ENCODE measurements at regions not wholly inside any gene's neighbourhood (a gene's known extent, or its start where the extent isn't known, plus 50 kb on each side); places are given as distances from the start of the nearest gene placed in this dataset.

DNA sequence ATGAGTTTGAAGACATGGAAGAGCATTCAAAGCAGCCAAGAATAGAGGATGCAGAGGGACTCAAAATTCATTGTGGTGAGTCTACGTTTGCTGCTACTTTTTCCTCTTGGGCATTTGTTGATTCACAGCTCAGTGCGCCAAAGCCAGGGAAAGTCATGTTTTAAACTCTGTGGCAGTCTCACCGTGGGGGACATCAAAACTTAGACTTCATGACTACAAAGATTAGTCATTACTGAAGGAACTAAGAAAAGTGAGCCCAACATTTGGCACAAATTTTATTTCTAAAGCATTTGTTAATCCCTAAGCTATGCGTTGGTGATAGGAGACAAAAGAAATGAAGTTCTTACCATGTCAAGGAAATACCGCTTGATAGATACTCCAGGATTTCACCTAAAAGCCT lies 73.7 kb upstream of the MTAP start:
- H3K27me3 ChIP-seq (replicated peaks in 1 of 4; ENCODE audit: control extremely low read depth in 1 of 4, control insufficient read depth in 3 of 4, insufficient read depth in 4 of 4, low read length in 3 of 4) = peaks cover 0 to 4% (median 1%) of the 10 kb centered on the region in 4 experiments
- no peaks in the 10 kb centered on the region for H3K79me2 ChIP-seq (ENCODE audit: control insufficient read depth, insufficient read depth, low read length)
- intact Hi-C loops (cut with micrococcal nuclease) = no loop called here
- H3K36me3 ChIP-seq (replicated peaks in 1 of 2; ENCODE audit: control extremely low read depth in 1 of 2, control insufficient read depth in 1 of 2, extremely low read depth in 1 of 2, insufficient read depth in 2 of 2, low read length in 1 of 2) = no peaks in the 10 kb centered on the region
- ATAC-seq (ENCODE audit: low read depth) (no peak), DNase-seq (no peak)
- no peaks in the 10 kb centered on the region for H3K4me1 Mint-ChIP-seq
- peaks cover 17% of the 10 kb centered on the region for H3K27me3 Mint-ChIP-seq
- no peak overlapping the region for H3K9ac ChIP-seq (ENCODE audit: low read length)
- ChIA-PET POLR2A (no interaction called here), CTCF (interaction anchor here (0.9 kb wide), 1 partner anchor 337 kb away, joined by 3 read pairs; no protein-coding TSS in a partner anchor)
- TF ChIP-seq EZH2 (IDR thresholded peaks at IDR 0.05; ENCODE audit: borderline replicate concordance, insufficient read depth, low read depth, low read length, poor library complexity, severe bottlenecking) (no peak), CTCF (IDR thresholded peaks at IDR 0.05) (no peak)
- H3K4me2 ChIP-seq (replicated peaks; ENCODE audit: low read depth, low read length, poor library complexity, severe bottlenecking) = no peak overlapping the region
- no peaks in the 10 kb centered on the region for H3K9me3 ChIP-seq (ENCODE audit: control extremely low read depth in 1 of 3, control insufficient read depth in 2 of 3, insufficient read depth in 1 of 3, low read length in 2 of 3)
- H3K4me3 Mint-ChIP-seq = no peak overlapping the region
- no peaks in the 10 kb centered on the region for H3K4me1 ChIP-seq (ENCODE audit: control insufficient read depth in 2 of 2, insufficient read depth in 2 of 2, low read length in 2 of 2)
- no peaks in the 10 kb centered on the region for H4K20me1 ChIP-seq (ENCODE audit: control insufficient read depth, insufficient read depth, low read length, poor library complexity, severe bottlenecking)
- 83% methylated on average over 2 of the region's 5 CpGs for WGBS (ENCODE audit: insufficient coverage)
- no peak overlapping the region for H3K27ac ChIP-seq (ENCODE audit: low read length in 2 of 2)
- no peak overlapping the region for H2AFZ ChIP-seq (ENCODE audit: insufficient read depth, low read depth, low read length, poor library complexity, severe bottlenecking)
- H3K4me3 ChIP-seq (ENCODE audit: control extremely low read depth in 1 of 5, extremely low read depth in 1 of 5, insufficient read depth in 1 of 5, low read depth in 2 of 5, low read length in 4 of 5) = no peak overlapping the region
- H3K27ac Mint-ChIP-seq = no peak overlapping the region
- H3K9me3 Mint-ChIP-seq (ENCODE audit: insufficient read depth) = no peaks in the 10 kb centered on the region

- no peak overlapping the region for H3K4me3 ChIP-seq (ENCODE audit: control extremely low read depth in 1 of 5, extremely low read depth in 1 of 5, insufficient read depth in 1 of 5, low read depth in 2 of 5, low read length in 4 of 5)
- H3K27me3 Mint-ChIP-seq = peaks cover 15% of the 10 kb centered on the region
- ATAC-seq (ENCODE audit: low read depth) = no peak
- ChIA-PET POLR2A (no interaction called here), CTCF (interaction anchor here (0.9 kb wide), 1 partner anchor 336 kb away, joined by 3 read pairs; no protein-coding TSS in a partner anchor)
- no peak overlapping the region for H3K27ac Mint-ChIP-seq
- no peaks in the 10 kb centered on the region for H3K79me2 ChIP-seq (ENCODE audit: control insufficient read depth, insufficient read depth, low read length)
- H3K4me3 Mint-ChIP-seq = no peak overlapping the region
- H3K9me3 ChIP-seq (ENCODE audit: control extremely low read depth in 1 of 3, control insufficient read depth in 2 of 3, insufficient read depth in 1 of 3, low read length in 2 of 3) = no peaks in the 10 kb centered on the region
- no peak for TF ChIP-seq CTCF (IDR thresholded peaks at IDR 0.05)
- no peak for TF ChIP-seq EZH2 (IDR thresholded peaks at IDR 0.05; ENCODE audit: borderline replicate concordance, insufficient read depth, low read depth, low read length, poor library complexity, severe bottlenecking)
- H3K4me1 ChIP-seq (ENCODE audit: control insufficient read depth in 2 of 2, insufficient read depth in 2 of 2, low read length in 2 of 2) = no peaks in the 10 kb centered on the region
- H3K36me3 ChIP-seq (replicated peaks in 1 of 2; ENCODE audit: control extremely low read depth in 1 of 2, control insufficient read depth in 1 of 2, extremely low read depth in 1 of 2, insufficient read depth in 2 of 2, low read length in 1 of 2) = no peaks in the 10 kb centered on the region
- H3K27me3 ChIP-seq (replicated peaks in 1 of 4; ENCODE audit: control extremely low read depth in 1 of 4, control insufficient read depth in 3 of 4, insufficient read depth in 4 of 4, low read length in 3 of 4) = peaks cover 0 to 4% (median 1%) of the 10 kb centered on the region in 4 experiments
- DNase-seq = no peak
- no peaks in the 10 kb centered on the region for H4K20me1 ChIP-seq (ENCODE audit: control insufficient read depth, insufficient read depth, low read length, poor library complexity, severe bottlenecking)
- intact Hi-C loops (cut with micrococcal nuclease) = no loop called here
- H3K9ac ChIP-seq (ENCODE audit: low read length) = no peak overlapping the region
- no peaks in the 10 kb centered on the region for H3K4me1 Mint-ChIP-seq
- H2AFZ ChIP-seq (ENCODE audit: insufficient read depth, low read depth, low read length, poor library complexity, severe bottlenecking) = no peak overlapping the region
- no peak overlapping the region for H3K4me2 ChIP-seq (replicated peaks; ENCODE audit: low read depth, low read length, poor library complexity, severe bottlenecking)
- H3K9me3 Mint-ChIP-seq (ENCODE audit: insufficient read depth) = no peaks in the 10 kb centered on the region
- no CpG with 5 or more reads among the region's 2 CpGs for WGBS (ENCODE audit: insufficient coverage)
- H3K27ac ChIP-seq (ENCODE audit: low read length in 2 of 2) = no peak overlapping the region
These were observed 72.8 kb upstream of the MTAP start for GRCh38 chr9:21729648-21730047.
